Glutamatergic neuron (in vitro differentiated cells): ENCODE measurements at regions not wholly inside any gene's neighbourhood (a gene's known extent, or its start where the extent isn't known, plus 50 kb on each side); places are given as distances from the start of the nearest gene placed in this dataset.

ENCODE experiments used
- DNase-seq: peaks from one replicate; pipeline ENCODE4 v3.0.0; 2022
- H3K27ac Mint-ChIP-seq: one replicate; pipeline ENCODE4 v1.8.0; 2020; ENCODE audit warnings: mild to moderate bottlenecking, mixed read lengths, inconsistent platforms; ENCODE audit not compliant: unreplicated experiment
- H3K27me3 Mint-ChIP-seq: one replicate; pipeline ENCODE4 v1.8.0; 2020; ENCODE audit warnings: mild to moderate bottlenecking, moderate library complexity, mixed read lengths, inconsistent platforms; ENCODE audit not compliant: unreplicated experiment
- H3K36me3 Mint-ChIP-seq: one replicate; pipeline ENCODE4 v1.8.0; 2020; ENCODE audit warnings: mild to moderate bottlenecking, mixed read lengths, inconsistent platforms; ENCODE audit not compliant: unreplicated experiment
- H3K4me1 Mint-ChIP-seq: one replicate; pipeline ENCODE4 v1.8.0; 2020; ENCODE audit warnings: mild to moderate bottlenecking, low read depth, mixed read lengths, inconsistent platforms; ENCODE audit not compliant: unreplicated experiment
- H3K4me3 Mint-ChIP-seq: one replicate; pipeline ENCODE4 v1.8.0; 2020; ENCODE audit warnings: mild to moderate bottlenecking, mixed read lengths, inconsistent platforms; ENCODE audit not compliant: unreplicated experiment
- H3K9me3 Mint-ChIP-seq: one replicate; pipeline ENCODE4 v1.8.0; 2020; ENCODE audit warnings: mild to moderate bottlenecking, moderate library complexity, mixed read lengths, inconsistent platforms; ENCODE audit not compliant: unreplicated experiment
- CTCF ChIP-seq: fragments of 200-600 bp; sonication (generic); IDR thresholded peaks from one replicate; pipeline ENCODE4 v1.5.0; 2021; ENCODE audit not compliant: partially characterized antibody, unreplicated experiment

GRCh38 chr2:198387677-198388076, 583.3 kb downstream of the PLCL1 start:
- no peak overlapping the region for H3K27ac Mint-ChIP-seq
- H3K36me3 Mint-ChIP-seq, result no peaks in the 10 kb centered on the region
- no peak for DNase-seq
- H3K4me3 Mint-ChIP-seq, result no peak overlapping the region
- H3K27me3 Mint-ChIP-seq, result no peaks in the 10 kb centered on the region
- TF ChIP-seq CTCF, result no peak
- no peaks in the 10 kb centered on the region for H3K9me3 Mint-ChIP-seq
- no peaks in the 10 kb centered on the region for H3K4me1 Mint-ChIP-seq

GRCh38 chr2:198385856-198386255, 581.5 kb downstream of the PLCL1 start:
- no peak for DNase-seq
- no peaks in the 10 kb centered on the region for H3K9me3 Mint-ChIP-seq
- no peaks in the 10 kb centered on the region for H3K36me3 Mint-ChIP-seq
- no peak overlapping the region for H3K4me3 Mint-ChIP-seq
- no peak for TF ChIP-seq CTCF
- H3K27ac Mint-ChIP-seq, result no peak overlapping the region
- no peaks in the 10 kb centered on the region for H3K27me3 Mint-ChIP-seq
- no peaks in the 10 kb centered on the region for H3K4me1 Mint-ChIP-seq

GRCh38 chr2:198385326-198385725, 580.9 kb downstream of the PLCL1 start:
- DNase-seq, result no peak
- Mint-ChIP-seq H3K27ac (no peak overlapping the region), H3K4me3 (no peak overlapping the region), H3K27me3 (no peaks in the 10 kb centered on the region), H3K9me3 (no peaks in the 10 kb centered on the region), H3K4me1 (no peaks in the 10 kb centered on the region), H3K36me3 (no peaks in the 10 kb centered on the region)
- no peak for TF ChIP-seq CTCF

GRCh38 chr2:198383392-198383791, 579.0 kb downstream of the PLCL1 start:
- no peak overlapping the region for H3K4me3 Mint-ChIP-seq
- no peaks in the 10 kb centered on the region for H3K36me3 Mint-ChIP-seq
- H3K9me3 Mint-ChIP-seq, result no peaks in the 10 kb centered on the region
- no peak for TF ChIP-seq CTCF
- DNase-seq, result no peak
- H3K4me1 Mint-ChIP-seq, result no peaks in the 10 kb centered on the region
- H3K27me3 Mint-ChIP-seq, result no peaks in the 10 kb centered on the region
- H3K27ac Mint-ChIP-seq, result no peak overlapping the region

- Mint-ChIP-seq H3K27me3 (no peaks in the 10 kb centered on the region), H3K4me1 (no peaks in the 10 kb centered on the region), H3K27ac (no peak overlapping the region), H3K4me3 (no peak overlapping the region), H3K36me3 (no peaks in the 10 kb centered on the region), H3K9me3 (no peaks in the 10 kb centered on the region)
- DNase-seq, result no peak
- no peak for TF ChIP-seq CTCF
Observed at GRCh38 chr2:198382811-198383210, 578.4 kb downstream of the PLCL1 start.
